Transverse colon (tissue), 3 donors: ENCODE measurements at regions not wholly inside any gene's neighbourhood (a gene's known extent, or its start where the extent isn't known, plus 50 kb on each side); places are given as distances from the start of the nearest gene placed in this dataset.

ENCODE experiments used
- CTCF ChIP-seq, 5 experiments: fragments of 200-600 bp in 3 of 5; fragments of 450-650 bp in 2 of 5; sonication (generic) in 3 of 5; IDR thresholded peaks; 1 replicate in 2 of 5; 2 replicates in 3 of 5; pipeline ENCODE4 v1.5.1; 2016 to 2017; ENCODE audit warnings: antibody characterized with exemption in 5 of 5, inconsistent platforms in 3 of 5, mild to moderate bottlenecking in 2 of 5, moderate library complexity in 1 of 5
- EP300 ChIP-seq: sonication (generic); formaldehyde crosslinking; IDR thresholded peaks from one replicate; pipeline ENCODE4 v1.6.1; 2017; ENCODE audit warnings: antibody characterized with exemption, low read depth
- POLR2A ChIP-seq: fragments of 450-650 bp; IDR thresholded peaks from one replicate; pipeline ENCODE4 v1.6.1; 2016; ENCODE audit warnings: antibody characterized with exemption, mild to moderate bottlenecking, moderate library complexity

GRCh38 chr6:90351696-90352095 is 55.1 kb upstream of the BACH2 start:
- no peak for TF ChIP-seq EP300
- no peak for TF ChIP-seq POLR2A
- TF ChIP-seq CTCF (IDR thresholded peaks at IDR 0.05): no peak
